HEK293 (cell line): ENCODE measurements at regions not wholly inside any gene's neighbourhood (a gene's known extent, or its start where the extent isn't known, plus 50 kb on each side); places are given as distances from the start of the nearest gene placed in this dataset.

Source experiments
- CTCF ChIA-PET: fragments of 350-600 bp; formaldehyde crosslinking; extraction: SDS; loops from one replicate; lab custom pipeline; 2021; ENCODE audit warnings: antibody characterized with exemption; lab: Yijun Ruan, JAX
- POLR2A ChIA-PET: fragments of 300-600 bp; formaldehyde crosslinking; extraction: SDS; loops from one replicate; lab custom pipeline; 2020; ENCODE audit warnings: antibody characterized with exemption, inconsistent platforms; lab: Yijun Ruan, JAX
- H3K27ac ChIP-seq: fragments of 200-500 bp; sonication (Bioruptor generic); 2 replicates; pipeline ENCODE4 v1.5.1; 2014; ENCODE audit warnings: low read depth, low read length, control low read depth, inconsistent platforms; ENCODE audit errors: extremely low read depth
- H3K36me3 ChIP-seq, 2 experiments: fragments of 200-500 bp in 1 of 2; sonication (Bioruptor generic) in 1 of 2; 1 replicate in 1 of 2; 2 replicates in 1 of 2; pipeline ENCODE4 v1.5.1; 2014 to 2017; ENCODE audit warnings: inconsistent platforms in 2 of 2, low read length in 2 of 2; ENCODE audit not compliant: control insufficient read depth in 2 of 2, insufficient read depth in 1 of 2
- H3K4me1 ChIP-seq: fragments of 200-500 bp; sonication (Bioruptor generic); 2 replicates; pipeline ENCODE4 v1.5.1; 2014; ENCODE audit warnings: mild to moderate bottlenecking, low read length, inconsistent platforms; ENCODE audit not compliant: control insufficient read depth, insufficient read depth
- H3K4me3 ChIP-seq: 2 replicates; pipeline ENCODE4 v1.5.1; 2011; ENCODE audit warnings: low read depth, mild to moderate bottlenecking, control low read depth, low read length, moderate library complexity
- H3K9me3 ChIP-seq: fragments of 200-500 bp; sonication (Bioruptor generic); 2 replicates; pipeline ENCODE4 v1.5.1; 2014; ENCODE audit warnings: low read depth, low read length, inconsistent platforms; ENCODE audit not compliant: control insufficient read depth, insufficient read depth
- HOXD13 ChIP-seq: sonication (generic); formaldehyde crosslinking; IDR thresholded peaks from 2 replicates; pipeline ENCODE4 v1.8.0; 2022; ENCODE audit warnings: missing genetic modification reagents, borderline replicate concordance
- PRDM4 ChIP-seq: fragments of 450-650 bp; formaldehyde crosslinking; IDR thresholded peaks from 2 replicates; pipeline ENCODE4 v1.5.1; 2017; ENCODE audit warnings: missing biosample characterization, missing genetic modification characterization
- ZBTB17 ChIP-seq: fragments of 450-650 bp; formaldehyde crosslinking; IDR thresholded peaks from 2 replicates; pipeline ENCODE4 v1.5.1; 2016; ENCODE audit warnings: missing biosample characterization, missing genetic modification characterization
- ZBTB21 ChIP-seq: fragments of 450-650 bp; formaldehyde crosslinking; IDR thresholded peaks from 2 replicates; pipeline ENCODE4 v1.5.1; 2017; ENCODE audit warnings: missing biosample characterization, missing genetic modification characterization
- ZBTB7A ChIP-seq: fragments of 450-650 bp; formaldehyde crosslinking; IDR thresholded peaks from 2 replicates; pipeline ENCODE4 v1.5.1; 2016; ENCODE audit warnings: low read depth, missing biosample characterization, missing genetic modification characterization
- ZEB2 ChIP-seq: fragments of 450-650 bp; formaldehyde crosslinking; IDR thresholded peaks from 2 replicates; pipeline ENCODE4 v1.5.1; 2016; ENCODE audit warnings: missing biosample characterization, missing genetic modification characterization
- ZFHX2 ChIP-seq: fragments of 450-650 bp; formaldehyde crosslinking; conservative IDR thresholded peaks from 2 replicates; pipeline ENCODE4 v1.5.1; 2016; ENCODE audit warnings: missing biosample characterization, missing genetic modification characterization
- ZNF16 ChIP-seq: fragments of 450-650 bp; formaldehyde crosslinking; IDR thresholded peaks from 2 replicates; pipeline ENCODE4 v1.5.1; 2016; ENCODE audit warnings: low read depth, missing biosample characterization, missing genetic modification characterization
- ZNF18 ChIP-seq: fragments of 450-650 bp; formaldehyde crosslinking; IDR thresholded peaks from 2 replicates; pipeline ENCODE4 v1.5.1; 2016; ENCODE audit warnings: missing biosample characterization, missing genetic modification characterization
- ZNF2 ChIP-seq: fragments of 450-650 bp; formaldehyde crosslinking; IDR thresholded peaks from 2 replicates; pipeline ENCODE4 v1.5.1; 2016; ENCODE audit warnings: missing biosample characterization, missing genetic modification characterization
- ZNF24 ChIP-seq: fragments of 450-650 bp; formaldehyde crosslinking; IDR thresholded peaks from 2 replicates; pipeline ENCODE4 v1.5.1; 2016; ENCODE audit warnings: missing biosample characterization, missing genetic modification characterization
- ZNF433 ChIP-seq: fragments of 450-650 bp; formaldehyde crosslinking; IDR thresholded peaks from 2 replicates; pipeline ENCODE4 v1.5.1; 2016; ENCODE audit warnings: missing biosample characterization, missing genetic modification characterization, low read depth
- ZNF561 ChIP-seq: fragments of 450-650 bp; IDR thresholded peaks from 2 replicates; pipeline ENCODE4 v1.5.1; 2018; ENCODE audit warnings: missing biosample characterization, missing genetic modification characterization, borderline replicate concordance
- ZNF624 ChIP-seq: fragments of 450-650 bp; formaldehyde crosslinking; IDR thresholded peaks from 2 replicates; pipeline ENCODE4 v1.5.1; 2017; ENCODE audit warnings: missing biosample characterization, missing genetic modification characterization
- ZNF658 ChIP-seq: fragments of 450-650 bp; formaldehyde crosslinking; IDR thresholded peaks from 2 replicates; pipeline ENCODE4; 2016; ENCODE audit warnings: missing biosample characterization, missing genetic modification characterization
- ZNF701 ChIP-seq: fragments of 450-650 bp; formaldehyde crosslinking; IDR thresholded peaks from 2 replicates; pipeline ENCODE4 v1.5.1; 2016; ENCODE audit warnings: missing biosample characterization, missing genetic modification characterization
- ZNF707 ChIP-seq: fragments of 450-650 bp; formaldehyde crosslinking; IDR thresholded peaks from 2 replicates; pipeline ENCODE4 v1.5.1; 2016; ENCODE audit warnings: missing biosample characterization, missing genetic modification characterization
- TF ChIP-seq, protein P1 (sequence below): fragments of 450-650 bp; formaldehyde crosslinking; IDR thresholded peaks from 2 replicates; pipeline ENCODE4 v1.5.1; 2016; ENCODE audit warnings: missing biosample characterization, missing genetic modification characterization
- TF ChIP-seq, protein P2 (sequence below): fragments of 450-650 bp; formaldehyde crosslinking; IDR thresholded peaks from 2 replicates; pipeline ENCODE4 v1.5.1; 2016; ENCODE audit warnings: missing biosample characterization, missing genetic modification characterization
- TF ChIP-seq, protein P3 (sequence below): fragments of 450-650 bp; formaldehyde crosslinking; IDR thresholded peaks from 2 replicates; pipeline ENCODE4 v1.5.1; 2016; ENCODE audit warnings: missing biosample characterization, missing genetic modification characterization, low read depth
- TF ChIP-seq, protein P4 (sequence below): fragments of 450-650 bp; formaldehyde crosslinking; IDR thresholded peaks from 2 replicates; pipeline ENCODE4 v1.5.1; 2016; ENCODE audit warnings: missing biosample characterization, missing genetic modification characterization

DNA sequence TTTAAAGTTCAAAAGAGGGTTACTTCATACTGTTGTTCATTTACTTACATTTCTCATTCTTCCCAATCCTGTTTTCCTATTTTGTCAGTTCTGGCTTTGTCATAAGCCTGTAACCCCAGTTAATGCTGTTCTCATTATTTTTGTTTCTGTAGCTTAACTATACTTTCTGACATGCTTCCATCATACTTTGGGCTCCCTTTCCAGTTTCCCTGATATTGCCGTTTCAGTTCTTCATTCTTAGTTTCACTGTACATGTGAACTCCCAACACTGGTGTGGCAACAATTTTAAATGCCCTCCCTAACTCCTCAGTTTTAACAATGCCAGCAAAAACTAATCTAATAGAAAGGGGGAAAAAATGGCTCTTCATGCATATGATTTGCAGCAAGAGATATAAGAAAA lies 456.7 kb downstream of the LMO4 start (continued):
- no peak for TF ChIP-seq PRDM4 (tag by site-specific recombination)
- no peak for TF ChIP-seq ZNF16
- no peak for TF ChIP-seq ZNF624 (tag by site-specific recombination)
- TF ChIP-seq, all 188 proteins: peak for 0

DNA sequence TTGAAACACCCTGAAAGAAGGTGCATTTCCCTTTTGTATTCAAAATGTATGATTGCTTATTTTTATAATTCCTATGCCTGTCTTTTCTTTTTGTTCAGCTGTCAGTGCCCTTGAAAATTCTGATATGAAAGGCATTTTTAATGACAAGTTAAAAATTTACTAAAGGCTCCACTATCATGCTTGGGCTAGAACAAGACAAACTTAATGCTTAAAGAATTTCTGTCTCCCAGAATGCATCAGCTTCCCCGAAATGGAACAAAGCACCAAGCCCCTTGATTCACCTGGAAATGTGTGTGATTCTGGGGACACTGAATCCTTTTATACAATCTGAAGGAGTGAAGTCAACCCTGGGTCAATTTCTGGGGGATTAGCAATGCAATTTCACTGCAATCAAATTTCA lies 457.5 kb downstream of the LMO4 start:
- POLR2A ChIA-PET: no interaction called here
- Histone ChIP-seq H3K4me3 (no peak overlapping the region), H3K27ac (no peak overlapping the region), H3K4me1 (no peaks in the 10 kb centered on the region), H3K36me3 (no peaks in the 10 kb centered on the region), H3K9me3 (no peaks in the 10 kb centered on the region)
- TF ChIP-seq ZNF18 (tag by site-specific recombination): no peak
- TF ChIP-seq ZBTB17 (tag by site-specific recombination): no peak
- CTCF ChIA-PET: no interaction called here

DNA sequence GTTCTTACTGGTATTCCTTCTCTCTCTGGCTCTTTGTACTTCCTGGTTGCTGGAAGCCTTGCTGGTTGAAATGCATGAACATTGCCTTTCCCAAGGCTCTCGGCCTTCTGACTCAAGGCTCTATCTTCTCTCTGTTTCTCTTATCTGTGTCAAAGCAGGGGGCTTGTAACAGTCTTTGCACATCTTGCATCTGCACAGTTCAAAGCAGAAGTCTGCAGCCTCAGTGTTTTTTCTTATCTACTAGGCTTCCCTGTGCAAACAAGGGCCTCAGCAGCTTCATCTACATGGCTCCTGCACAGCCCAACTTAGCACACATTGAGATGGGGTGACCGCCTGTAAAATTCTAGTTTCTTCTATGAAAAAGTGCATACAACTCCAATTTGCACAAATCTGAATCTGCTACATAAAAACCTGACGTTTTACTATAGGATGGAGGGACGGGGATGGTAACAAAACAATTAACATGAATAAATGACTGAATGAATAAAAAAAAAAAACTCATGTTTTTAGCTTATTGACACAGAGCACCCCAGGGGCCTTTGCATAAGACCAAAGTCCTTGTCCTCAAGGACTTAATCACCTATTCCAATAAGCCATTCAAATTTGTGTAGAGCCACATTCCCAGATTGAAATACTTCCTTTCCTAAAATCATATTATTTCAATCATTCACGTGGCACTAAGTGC lies 458.3 kb downstream of the LMO4 start:
- ChIA-PET POLR2A (no interaction called here), CTCF (no interaction called here)
- H3K9me3 ChIP-seq: no peaks in the 10 kb centered on the region
- no peak overlapping the region for H3K4me3 ChIP-seq
- no peaks in the 10 kb centered on the region for H3K36me3 ChIP-seq
- H3K27ac ChIP-seq: no peak overlapping the region
- no peaks in the 10 kb centered on the region for H3K4me1 ChIP-seq
- TF ChIP-seq ZEB2 (tag by site-specific recombination) (no peak), ZBTB7A (tag by site-specific recombination) (no peak), PRDM4 (tag by site-specific recombination) (no peak), ZNF433 (tag by site-specific recombination) (no peak), ZNF701 (tag by site-specific recombination) (no peak), ZNF2 (tag by site-specific recombination) (no peak), HOXD13 (no peak), ZNF561 (tag by site-specific recombination) (no peak), ZNF707 (tag by site-specific recombination) (no peak), ZNF24 (tag by site-specific recombination) (no peak), ZBTB21 (tag by site-specific recombination) (no peak), ZNF658 (tag by site-specific recombination) (no peak), ZFHX2 (tag by site-specific recombination) (no peak)
- TF ChIP-seq, protein P1, sequence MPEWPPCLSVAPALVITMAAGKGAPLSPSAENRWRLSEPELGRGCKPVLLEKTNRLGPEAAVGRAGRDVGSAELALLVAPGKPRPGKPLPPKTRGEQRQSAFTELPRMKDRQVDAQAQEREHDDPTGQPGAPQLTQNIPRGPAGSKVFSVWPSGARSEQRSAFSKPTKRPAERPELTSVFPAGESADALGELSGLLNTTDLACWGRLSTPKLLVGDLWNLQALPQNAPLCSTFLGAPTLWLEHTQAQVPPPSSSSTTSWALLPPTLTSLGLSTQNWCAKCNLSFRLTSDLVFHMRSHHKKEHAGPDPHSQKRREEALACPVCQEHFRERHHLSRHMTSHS (tag by site-specific recombination): no peak
- TF ChIP-seq, protein P2, sequence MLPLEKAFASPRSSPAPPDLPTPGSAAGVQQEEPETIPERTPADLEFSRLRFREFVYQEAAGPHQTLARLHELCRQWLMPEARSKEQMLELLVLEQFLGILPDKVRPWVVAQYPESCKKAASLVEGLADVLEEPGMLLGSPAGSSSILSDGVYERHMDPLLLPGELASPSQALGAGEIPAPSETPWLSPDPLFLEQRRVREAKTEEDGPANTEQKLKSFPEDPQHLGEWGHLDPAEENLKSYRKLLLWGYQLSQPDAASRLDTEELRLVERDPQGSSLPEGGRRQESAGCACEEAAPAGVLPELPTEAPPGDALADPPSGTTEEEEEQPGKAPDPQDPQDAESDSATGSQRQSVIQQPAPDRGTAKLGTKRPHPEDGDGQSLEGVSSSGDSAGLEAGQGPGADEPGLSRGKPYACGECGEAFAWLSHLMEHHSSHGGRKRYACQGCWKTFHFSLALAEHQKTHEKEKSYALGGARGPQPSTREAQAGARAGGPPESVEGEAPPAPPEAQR: no peak
- TF ChIP-seq, protein P3, sequence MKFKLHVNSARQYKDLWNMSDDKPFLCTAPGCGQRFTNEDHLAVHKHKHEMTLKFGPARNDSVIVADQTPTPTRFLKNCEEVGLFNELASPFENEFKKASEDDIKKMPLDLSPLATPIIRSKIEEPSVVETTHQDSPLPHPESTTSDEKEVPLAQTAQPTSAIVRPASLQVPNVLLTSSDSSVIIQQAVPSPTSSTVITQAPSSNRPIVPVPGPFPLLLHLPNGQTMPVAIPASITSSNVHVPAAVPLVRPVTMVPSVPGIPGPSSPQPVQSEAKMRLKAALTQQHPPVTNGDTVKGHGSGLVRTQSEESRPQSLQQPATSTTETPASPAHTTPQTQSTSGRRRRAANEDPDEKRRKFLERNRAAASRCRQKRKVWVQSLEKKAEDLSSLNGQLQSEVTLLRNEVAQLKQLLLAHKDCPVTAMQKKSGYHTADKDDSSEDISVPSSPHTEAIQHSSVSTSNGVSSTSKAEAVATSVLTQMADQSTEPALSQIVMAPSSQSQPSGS (tag by site-specific recombination): no peak
- TF ChIP-seq, protein P4, sequence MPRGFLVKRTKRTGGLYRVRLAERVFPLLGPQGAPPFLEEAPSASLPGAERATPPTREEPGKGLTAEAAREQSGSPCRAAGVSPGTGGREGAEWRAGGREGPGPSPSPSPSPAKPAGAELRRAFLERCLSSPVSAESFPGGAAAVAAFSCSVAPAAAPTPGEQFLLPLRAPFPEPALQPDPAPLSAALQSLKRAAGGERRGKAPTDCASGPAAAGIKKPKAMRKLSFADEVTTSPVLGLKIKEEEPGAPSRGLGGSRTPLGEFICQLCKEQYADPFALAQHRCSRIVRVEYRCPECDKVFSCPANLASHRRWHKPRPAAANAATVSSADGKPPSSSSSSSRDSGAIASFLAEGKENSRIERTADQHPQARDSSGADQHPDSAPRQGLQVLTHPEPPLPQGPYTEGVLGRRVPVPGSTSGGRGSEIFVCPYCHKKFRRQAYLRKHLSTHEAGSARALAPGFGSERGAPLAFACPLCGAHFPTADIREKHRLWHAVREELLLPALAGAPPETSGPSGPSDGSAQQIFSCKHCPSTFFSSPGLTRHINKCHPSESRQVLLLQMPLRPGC (tag by site-specific recombination): no peak
